Hepatocyte (in vitro differentiated cells): ENCODE measurements at regions not wholly inside any gene's neighbourhood (a gene's known extent, or its start where the extent isn't known, plus 50 kb on each side); places are given as distances from the start of the nearest gene placed in this dataset.

Experiments used
- DNase-seq: peaks from one replicate; pipeline ENCODE4 v3.0.0-alpha.2; 2016; ENCODE audit warnings: low spot score
- H2AFZ ChIP-seq: fragments of 200-600 bp; sonication (generic); 2 replicates; pipeline ENCODE4 v1.6.0; 2016; ENCODE audit warnings: antibody characterized with exemption, mild to moderate bottlenecking
- H3K27ac ChIP-seq: fragments of 200-600 bp; sonication (generic); 2 replicates; pipeline ENCODE4 v1.5.1; 2016; ENCODE audit warnings: mild to moderate bottlenecking
- H3K27me3 ChIP-seq: fragments of 200-600 bp; sonication (generic); 2 replicates; pipeline ENCODE4 v1.6.1; 2016
- H3K36me3 ChIP-seq: fragments of 200-600 bp; sonication (generic); replicated peaks from 2 replicates; pipeline ENCODE4 v1.5.1; 2016; ENCODE audit warnings: low read depth; ENCODE audit not compliant: insufficient read depth
- H3K4me1 ChIP-seq: fragments of 200-600 bp; sonication (generic); 2 replicates; pipeline ENCODE4 v1.5.1; 2016; ENCODE audit warnings: mild to moderate bottlenecking, moderate library complexity; ENCODE audit not compliant: insufficient read depth
- H3K4me2 ChIP-seq: fragments of 200-600 bp; sonication (generic); 2 replicates; pipeline ENCODE4 v1.6.0; 2016
- H3K4me3 ChIP-seq: fragments of 200-600 bp; sonication (generic); 2 replicates; pipeline ENCODE4 v1.5.1; 2016; ENCODE audit warnings: mild to moderate bottlenecking
- H3K79me2 ChIP-seq: fragments of 200-600 bp; sonication (generic); 2 replicates; pipeline ENCODE4 v1.6.0; 2017; ENCODE audit warnings: mild to moderate bottlenecking
- H3K9me2 ChIP-seq: fragments of 200-600 bp; sonication (generic); replicated peaks from 2 replicates; pipeline ENCODE4 v1.6.0; 2017; ENCODE audit warnings: mild to moderate bottlenecking; ENCODE audit not compliant: insufficient read depth
- H3K9me3 ChIP-seq: fragments of 200-600 bp; sonication (generic); 2 replicates; pipeline ENCODE4 v1.5.1; 2016; ENCODE audit warnings: low read depth, mild to moderate bottlenecking
- H4K20me1 ChIP-seq: fragments of 200-600 bp; sonication (generic); 2 replicates; pipeline ENCODE4 v1.6.0; 2016; ENCODE audit warnings: mild to moderate bottlenecking; ENCODE audit not compliant: insufficient read depth, poor library complexity, severe bottlenecking
- EZH2 ChIP-seq: fragments of 200-600 bp; sonication (generic); IDR thresholded peaks from 2 replicates; pipeline ENCODE4 v1.6.1; 2016; ENCODE audit warnings: antibody characterized with exemption, mild to moderate bottlenecking, borderline replicate concordance
- EZH2phosphoT487 ChIP-seq: fragments of 200-600 bp; sonication (generic); IDR thresholded peaks from one replicate; pipeline ENCODE4 v1.6.1; 2018; ENCODE audit warnings: antibody characterized with exemption, mild to moderate bottlenecking, low read depth, moderate library complexity; ENCODE audit not compliant: unreplicated experiment, severe bottlenecking
- WGBS: methylation state at CpG from one replicate; pipeline ENCODE4 v1.1.6; 2016; ENCODE audit warnings: low lambda C conversion rate; ENCODE audit errors: missing lambda C conversion rate; 5-methylcytosine and 5-hydroxymethylcytosine counted together
- TF ChIP-seq, protein P1 (sequence below): fragments of 200-600 bp; sonication (generic); IDR thresholded peaks from 2 replicates; pipeline ENCODE4 v1.5.1; 2016; ENCODE audit warnings: antibody characterized with exemption, mild to moderate bottlenecking; ENCODE audit not compliant: poor library complexity

DNA sequence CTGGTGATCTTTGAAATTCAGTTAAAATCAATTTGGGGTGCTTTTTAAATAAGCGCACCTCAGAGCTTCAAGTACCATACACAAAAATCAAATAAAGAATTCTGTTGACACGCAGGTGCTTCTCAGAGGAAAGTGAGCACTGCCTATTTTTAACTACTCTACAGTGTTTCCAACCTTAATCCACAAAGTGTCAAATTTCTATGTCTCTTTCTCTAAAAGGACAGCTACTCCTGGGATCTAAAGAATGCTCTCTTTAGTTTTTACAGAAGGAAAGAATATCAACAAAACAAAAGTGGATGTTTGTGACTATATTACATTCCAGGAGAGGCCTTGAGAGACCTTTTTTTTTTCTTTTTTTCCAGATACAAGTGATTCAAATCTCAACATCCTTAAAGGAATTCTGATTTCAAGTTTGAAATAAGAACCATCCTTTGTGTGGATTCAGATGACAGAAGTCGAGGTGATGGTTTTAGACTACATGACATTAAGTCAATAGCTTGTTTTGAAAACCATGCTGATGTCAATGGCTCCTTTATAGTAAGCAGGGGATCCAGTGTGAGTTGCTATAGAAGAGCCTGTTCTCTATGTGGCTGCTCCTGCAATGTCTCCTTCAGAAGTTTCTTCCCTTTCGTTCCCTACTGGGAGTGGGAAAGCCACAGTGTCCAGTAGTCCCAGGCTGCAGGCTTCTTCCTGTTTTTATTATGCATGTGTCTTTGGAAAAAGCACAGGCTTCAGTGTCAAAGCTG lies 67.2 kb upstream of the DEFB112 start:
- Histone ChIP-seq H3K9me2 (no peaks in the 10 kb centered on the region), H2AFZ (no peak overlapping the region), H3K36me3 (no peaks in the 10 kb centered on the region), H3K27me3 (no peaks in the 10 kb centered on the region), H3K27ac (no peak overlapping the region), H3K4me1 (no peaks in the 10 kb centered on the region), H4K20me1 (no peaks in the 10 kb centered on the region), H3K9me3 (no peaks in the 10 kb centered on the region), H3K4me3 (no peak overlapping the region), H3K79me2 (no peaks in the 10 kb centered on the region), H3K4me2 (no peak overlapping the region)
- TF ChIP-seq EZH2phosphoT487 (no peak), EZH2 (no peak)
- TF ChIP-seq, protein P1, sequence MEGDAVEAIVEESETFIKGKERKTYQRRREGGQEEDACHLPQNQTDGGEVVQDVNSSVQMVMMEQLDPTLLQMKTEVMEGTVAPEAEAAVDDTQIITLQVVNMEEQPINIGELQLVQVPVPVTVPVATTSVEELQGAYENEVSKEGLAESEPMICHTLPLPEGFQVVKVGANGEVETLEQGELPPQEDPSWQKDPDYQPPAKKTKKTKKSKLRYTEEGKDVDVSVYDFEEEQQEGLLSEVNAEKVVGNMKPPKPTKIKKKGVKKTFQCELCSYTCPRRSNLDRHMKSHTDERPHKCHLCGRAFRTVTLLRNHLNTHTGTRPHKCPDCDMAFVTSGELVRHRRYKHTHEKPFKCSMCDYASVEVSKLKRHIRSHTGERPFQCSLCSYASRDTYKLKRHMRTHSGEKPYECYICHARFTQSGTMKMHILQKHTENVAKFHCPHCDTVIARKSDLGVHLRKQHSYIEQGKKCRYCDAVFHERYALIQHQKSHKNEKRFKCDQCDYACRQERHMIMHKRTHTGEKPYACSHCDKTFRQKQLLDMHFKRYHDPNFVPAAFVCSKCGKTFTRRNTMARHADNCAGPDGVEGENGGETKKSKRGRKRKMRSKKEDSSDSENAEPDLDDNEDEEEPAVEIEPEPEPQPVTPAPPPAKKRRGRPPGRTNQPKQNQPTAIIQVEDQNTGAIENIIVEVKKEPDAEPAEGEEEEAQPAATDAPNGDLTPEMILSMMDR = no peak
- 58% methylated on average over 4 of the region's 4 CpGs for WGBS
- DNase-seq = no peak

DNA sequence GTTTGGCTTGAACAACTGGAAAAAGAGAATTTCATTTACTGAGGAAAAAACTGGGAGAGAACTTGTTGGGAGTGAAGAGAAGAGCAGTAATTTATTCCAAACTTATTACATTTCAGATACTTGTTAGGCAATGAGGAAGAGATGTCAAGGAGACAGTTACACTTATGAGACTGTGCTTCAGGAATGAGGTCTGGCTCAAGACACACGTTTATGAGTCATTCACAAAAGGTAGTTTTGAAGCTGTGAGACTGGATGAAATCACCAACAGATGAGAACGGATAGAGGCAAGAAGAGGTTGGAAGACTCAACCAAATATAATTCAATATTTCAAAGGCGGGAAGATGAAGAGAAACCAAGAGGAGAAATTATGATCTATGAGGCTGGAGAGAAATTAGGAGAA lies 70.6 kb upstream of the DEFB112 start:
- WGBS = 73% methylated on average over 3 of the region's 3 CpGs

DNA sequence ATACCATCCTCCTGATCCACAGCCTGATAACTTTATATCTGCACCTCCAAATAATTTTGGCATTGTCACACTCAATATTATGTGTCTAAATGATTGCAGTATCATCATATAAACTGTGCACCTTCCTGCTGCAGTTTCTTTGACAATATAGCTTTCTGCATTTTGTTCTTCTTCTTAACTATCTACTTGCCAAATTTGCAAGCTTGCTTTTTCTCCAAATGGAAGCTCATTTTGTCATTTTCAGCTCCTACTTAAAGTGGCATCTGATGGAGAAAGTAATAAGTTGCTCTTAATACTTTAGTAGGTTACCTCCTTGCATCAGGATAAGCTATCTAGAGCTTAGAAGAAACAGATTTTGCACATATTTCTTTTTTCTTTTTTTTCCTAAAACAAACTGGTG lies 74.0 kb upstream of the DEFB112 start:
- DNase-seq = no peak

More for the DNA sequence above, 70.6 kb upstream of the DEFB112 start:
- H3K36me3 ChIP-seq = no peaks in the 10 kb centered on the region
- no peak overlapping the region for H3K27ac ChIP-seq
- H3K27me3 ChIP-seq = no peaks in the 10 kb centered on the region
- no peaks in the 10 kb centered on the region for H3K9me2 ChIP-seq
- H2AFZ ChIP-seq = no peak overlapping the region
- H4K20me1 ChIP-seq = no peaks in the 10 kb centered on the region
- no peaks in the 10 kb centered on the region for H3K79me2 ChIP-seq
- H3K4me2 ChIP-seq = no peak overlapping the region
- H3K4me3 ChIP-seq = no peak overlapping the region
- no peaks in the 10 kb centered on the region for H3K9me3 ChIP-seq
- TF ChIP-seq EZH2 (no peak), EZH2phosphoT487 (no peak)
- TF ChIP-seq, protein P1 = no peak
- no peaks in the 10 kb centered on the region for H3K4me1 ChIP-seq
- no peak for DNase-seq

More for the DNA sequence above, 74.0 kb upstream of the DEFB112 start:
- Histone ChIP-seq H3K9me3 (no peaks in the 10 kb centered on the region), H3K4me3 (no peak overlapping the region), H3K36me3 (no peaks in the 10 kb centered on the region), H2AFZ (no peak overlapping the region), H3K4me1 (no peaks in the 10 kb centered on the region), H3K9me2 (no peaks in the 10 kb centered on the region), H3K27me3 (no peaks in the 10 kb centered on the region), H3K79me2 (no peaks in the 10 kb centered on the region), H4K20me1 (no peaks in the 10 kb centered on the region), H3K27ac (no peak overlapping the region), H3K4me2 (no peak overlapping the region)
- TF ChIP-seq, protein P1 = no peak
- TF ChIP-seq EZH2phosphoT487 = no peak
- no peak for TF ChIP-seq EZH2
